PC-9 (cell line): ENCODE measurements at regions not wholly inside any gene's neighbourhood (a gene's known extent, or its start where the extent isn't known, plus 50 kb on each side); places are given as distances from the start of the nearest gene placed in this dataset.

ENCODE experiments used
- BruUV-seq: library from RNA; stranded (reverse); fragments of 400-500 nt; replicated peaks from 2 replicates; lab custom pipeline; 2021; lab: Mats Ljungman, UMichigan
- CTCF ChIA-PET: fragments of 300-600 bp; sonication (Branson Sonifier 250); formaldehyde crosslinking; loops from one replicate; lab custom pipeline; 2022; ENCODE audit warnings: antibody characterized with exemption; lab: Charles Lee
- POLR2A ChIA-PET: fragments of 300-600 bp; sonication (Branson Sonifier 250); formaldehyde crosslinking; loops from one replicate; lab custom pipeline; 2022; ENCODE audit warnings: antibody characterized with exemption; ENCODE audit not compliant: unreplicated experiment; lab: Charles Lee
- DNase-seq, 2 experiments: peaks; one replicate each; pipeline versions ENCODE4 v3.0.0 to v3.0.0-alpha.2; 2015 to 2022; ENCODE audit warnings: mixed read lengths in 1 of 2
- H2AFZ ChIP-seq: fragments of 200-600 bp; sonication (generic); 2 replicates; pipeline ENCODE4 v1.8.1; 2017; ENCODE audit warnings: antibody characterized with exemption
- H3F3A ChIP-seq: fragments of 200-600 bp; sonication (generic); 2 replicates; pipeline ENCODE4 v1.8.1; 2017; ENCODE audit warnings: antibody characterized with exemption, mild to moderate bottlenecking, low read depth; ENCODE audit not compliant: insufficient read depth
- H3K27ac ChIP-seq: fragments of 200-600 bp; sonication (generic); 2 replicates; pipeline ENCODE4 v1.6.1; 2016; ENCODE audit warnings: mixed run types
- H3K27me3 ChIP-seq: fragments of 200-600 bp; sonication (generic); 2 replicates; pipeline ENCODE4 v1.6.1; 2016; ENCODE audit warnings: low read depth, mixed run types; ENCODE audit not compliant: insufficient read depth
- H3K36me3 ChIP-seq: fragments of 200-600 bp; sonication (generic); 2 replicates; pipeline ENCODE4 v1.6.1; 2016; ENCODE audit warnings: low read depth, mixed run types
- H3K4me1 ChIP-seq: fragments of 200-600 bp; sonication (generic); replicated peaks from 2 replicates; pipeline ENCODE4 v1.6.1; 2016; ENCODE audit warnings: mixed run types; ENCODE audit not compliant: insufficient read depth
- H3K4me2 ChIP-seq: fragments of 200-600 bp; sonication (generic); 2 replicates; pipeline ENCODE4 v1.6.1; 2017; ENCODE audit warnings: mixed run types
- H3K4me3 ChIP-seq: fragments of 200-600 bp; sonication (generic); 2 replicates; pipeline ENCODE4 v1.6.1; 2016; ENCODE audit warnings: mixed run types
- H3K79me2 ChIP-seq: fragments of 200-600 bp; sonication (generic); 2 replicates; pipeline ENCODE4 v1.6.1; 2017; ENCODE audit warnings: low read depth, mixed run types
- H3K9me2 ChIP-seq: fragments of 200-600 bp; sonication (generic); 2 replicates; pipeline ENCODE4 v1.8.1; 2017; ENCODE audit warnings: mild to moderate bottlenecking; ENCODE audit not compliant: insufficient read depth
- H3K9me3 ChIP-seq: fragments of 200-600 bp; sonication (generic); 2 replicates; pipeline ENCODE4 v1.8.1; 2016; ENCODE audit warnings: low read depth; ENCODE audit not compliant: insufficient read depth
- H4K20me1 ChIP-seq: fragments of 200-600 bp; sonication (generic); 2 replicates; pipeline ENCODE4 v1.8.1; 2017; ENCODE audit not compliant: insufficient read depth
- EZH2 ChIP-seq: fragments of 200-600 bp; sonication (generic); IDR thresholded peaks from 2 replicates; pipeline ENCODE4 v1.8.0; 2017; ENCODE audit warnings: antibody characterized with exemption, low read depth
- intact Hi-C: fragments of 100-400 bp; cut with micrococcal nuclease; formaldehyde crosslinking; loops from one replicate; pipeline ENCODE4 v1.10.0; 2022; ENCODE audit not compliant: unreplicated experiment
- TF ChIP-seq, protein P1 (sequence below): fragments of 200-600 bp; sonication (generic); conservative IDR thresholded peaks from 2 replicates; pipeline ENCODE4 v1.6.1; 2017; ENCODE audit warnings: mixed run types, antibody characterized with exemption, mild to moderate bottlenecking, moderate library complexity

DNA sequence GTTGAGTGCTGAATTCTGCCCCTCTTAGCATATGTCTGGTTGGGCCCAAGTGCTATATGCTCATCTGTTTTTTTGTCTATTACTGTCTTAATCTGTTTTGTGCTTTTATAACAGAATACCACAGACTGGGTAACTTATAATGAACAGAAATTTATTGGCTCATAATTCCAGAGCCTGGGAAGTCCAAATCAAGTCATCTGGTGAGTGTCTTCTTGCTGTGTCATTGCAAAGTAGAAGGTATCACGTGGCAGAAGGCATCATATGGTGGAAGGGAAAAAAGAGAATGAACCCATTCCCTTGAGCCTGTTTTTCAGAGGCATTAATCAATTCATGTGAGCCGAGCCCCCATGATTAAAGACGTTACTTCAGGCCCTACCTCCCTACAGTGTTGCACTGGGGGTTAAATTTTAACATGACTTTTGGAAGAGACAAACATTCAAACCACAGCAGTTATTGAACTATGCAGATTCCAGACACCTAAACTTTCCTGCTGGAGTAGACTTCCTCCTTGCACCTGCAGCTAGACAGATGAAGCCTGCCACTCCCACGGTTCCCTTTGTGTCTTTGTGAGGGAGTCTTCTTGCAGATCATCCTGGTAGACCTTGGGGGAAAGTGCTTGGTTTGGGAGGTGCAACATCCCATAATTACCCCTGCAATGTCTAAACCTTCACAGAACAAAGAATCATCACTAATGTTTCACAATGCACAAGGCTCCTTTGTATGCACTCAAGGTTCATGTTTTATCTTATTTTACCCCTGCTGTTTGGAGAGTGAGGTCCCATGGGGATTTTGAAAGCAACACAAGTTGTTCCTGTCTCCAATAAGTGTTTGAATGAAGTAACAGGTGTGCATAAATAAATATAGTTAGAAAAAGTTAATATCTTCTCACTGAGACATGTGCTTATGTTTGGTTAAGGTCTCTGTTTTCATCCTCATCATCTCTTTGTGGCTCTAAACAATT, 64.7 kb upstream of the XCR1 start:
- H3F3A ChIP-seq: peaks cover 15% of the 10 kb centered on the region
- peak overlapping the region; percentile 21; the same call in 1 of the 2 replicates for H3K27ac ChIP-seq
- no peak overlapping the region for H2AFZ ChIP-seq
- ChIA-PET CTCF (no interaction called here), POLR2A (interaction anchor here (0.7 kb wide), 1 partner anchor 80 kb away, joined by 5 read pairs; no protein-coding TSS in a partner anchor)
- no peaks in the 10 kb centered on the region for H3K9me3 ChIP-seq
- intact Hi-C loops: no loop called here
- DNase-seq: no peak
- no peaks in the 10 kb centered on the region for H3K27me3 ChIP-seq
- no peaks in the 10 kb centered on the region for H3K79me2 ChIP-seq
- no peaks in the 10 kb centered on the region for H3K36me3 ChIP-seq
- peak overlapping the region; percentile 19 for H3K4me2 ChIP-seq
- TF ChIP-seq, protein P1, sequence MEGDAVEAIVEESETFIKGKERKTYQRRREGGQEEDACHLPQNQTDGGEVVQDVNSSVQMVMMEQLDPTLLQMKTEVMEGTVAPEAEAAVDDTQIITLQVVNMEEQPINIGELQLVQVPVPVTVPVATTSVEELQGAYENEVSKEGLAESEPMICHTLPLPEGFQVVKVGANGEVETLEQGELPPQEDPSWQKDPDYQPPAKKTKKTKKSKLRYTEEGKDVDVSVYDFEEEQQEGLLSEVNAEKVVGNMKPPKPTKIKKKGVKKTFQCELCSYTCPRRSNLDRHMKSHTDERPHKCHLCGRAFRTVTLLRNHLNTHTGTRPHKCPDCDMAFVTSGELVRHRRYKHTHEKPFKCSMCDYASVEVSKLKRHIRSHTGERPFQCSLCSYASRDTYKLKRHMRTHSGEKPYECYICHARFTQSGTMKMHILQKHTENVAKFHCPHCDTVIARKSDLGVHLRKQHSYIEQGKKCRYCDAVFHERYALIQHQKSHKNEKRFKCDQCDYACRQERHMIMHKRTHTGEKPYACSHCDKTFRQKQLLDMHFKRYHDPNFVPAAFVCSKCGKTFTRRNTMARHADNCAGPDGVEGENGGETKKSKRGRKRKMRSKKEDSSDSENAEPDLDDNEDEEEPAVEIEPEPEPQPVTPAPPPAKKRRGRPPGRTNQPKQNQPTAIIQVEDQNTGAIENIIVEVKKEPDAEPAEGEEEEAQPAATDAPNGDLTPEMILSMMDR: no peak
- TF ChIP-seq EZH2: no peak
- no peaks in the 10 kb centered on the region for H3K9me2 ChIP-seq
- no peak overlapping the region for H3K4me3 ChIP-seq
- no peaks in the 10 kb centered on the region for H4K20me1 ChIP-seq
- H3K4me1 ChIP-seq: peaks cover 56% of the 10 kb centered on the region
- BruUV-seq: no TSS peak

DNA sequence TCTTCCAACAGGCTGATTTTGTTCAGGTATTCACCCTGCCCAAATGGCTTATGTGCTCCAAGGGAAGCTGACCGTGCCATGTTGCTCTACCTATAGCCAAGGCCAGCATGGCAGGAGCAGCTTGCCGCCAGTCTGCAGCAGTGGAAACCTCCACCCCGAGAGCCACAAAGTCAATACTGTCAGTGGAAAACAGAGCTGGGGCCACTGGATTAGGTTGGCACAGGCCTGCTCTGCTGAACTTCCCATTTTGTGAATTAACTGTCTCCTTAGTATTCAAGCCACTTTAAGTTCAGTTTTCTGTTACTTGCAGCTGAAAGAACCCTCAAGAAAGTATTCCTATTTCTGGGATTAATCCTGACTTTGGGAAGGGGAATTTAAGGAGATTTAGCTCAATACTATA, 63.8 kb upstream of the XCR1 start:
- Histone ChIP-seq H3F3A (peaks cover 15% of the 10 kb centered on the region), H3K4me2 (no peak overlapping the region), H2AFZ (no peak overlapping the region), H3K9me2 (no peaks in the 10 kb centered on the region), H3K4me3 (no peak overlapping the region), H3K27me3 (no peaks in the 10 kb centered on the region), H3K9me3 (no peaks in the 10 kb centered on the region), H3K27ac (no peak overlapping the region), H3K36me3 (no peaks in the 10 kb centered on the region), H4K20me1 (no peaks in the 10 kb centered on the region), H3K4me1 (peaks cover 49% of the 10 kb centered on the region), H3K79me2 (no peaks in the 10 kb centered on the region)
- POLR2A ChIA-PET: no interaction called here
- TF ChIP-seq, protein P1: no peak
- no peak for TF ChIP-seq EZH2
- DNase-seq: no peak
- no TSS peak for BruUV-seq
- CTCF ChIA-PET: no interaction called here
- intact Hi-C loops: no loop called here

DNA sequence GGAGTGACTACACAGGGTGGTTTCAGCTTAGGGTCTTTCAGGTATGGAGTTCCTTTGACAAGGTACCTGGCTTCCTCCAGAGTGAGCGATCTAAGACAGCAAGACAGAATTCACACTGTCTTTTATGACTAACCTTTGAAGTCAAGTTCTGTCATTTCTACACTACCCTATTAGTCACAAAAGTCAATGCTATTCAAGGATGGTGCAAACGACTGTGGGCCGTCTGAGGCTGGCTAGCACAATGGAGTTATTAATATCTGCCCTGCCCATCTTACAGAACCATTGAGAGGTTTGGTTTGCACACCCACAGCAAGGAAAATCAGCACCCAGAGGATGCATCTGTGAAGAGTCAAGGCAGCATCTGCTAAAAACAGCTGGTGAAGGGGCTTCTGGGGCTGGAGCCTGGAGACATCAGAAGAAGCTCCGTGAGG, 62.9 kb upstream of the XCR1 start:
- Histone ChIP-seq H3K27me3 (no peaks in the 10 kb centered on the region), H4K20me1 (no peaks in the 10 kb centered on the region), H3K4me3 (no peak overlapping the region), H3F3A (peaks cover 15% of the 10 kb centered on the region), H3K9me3 (no peaks in the 10 kb centered on the region), H3K79me2 (no peaks in the 10 kb centered on the region), H3K9me2 (no peaks in the 10 kb centered on the region), H3K36me3 (no peaks in the 10 kb centered on the region), H3K4me2 (peak overlapping the region; percentile 20), H2AFZ (no peak overlapping the region), H3K4me1 (peaks cover 49% of the 10 kb centered on the region), H3K27ac (peak overlapping the region; percentile 94)
- DNase-seq: peak in 1 of 2 experiments; percentile 70
- ChIA-PET POLR2A (no interaction called here), CTCF (interaction anchor here (1.0 kb wide), 1 partner anchor 21 kb away, joined by 3 read pairs; no protein-coding TSS in a partner anchor)
- BruUV-seq: no TSS peak
- intact Hi-C loops: no loop called here
- TF ChIP-seq EZH2: no peak
- TF ChIP-seq, protein P1: no peak
